Forelimb muscle (tissue), 1 donor: ENCODE measurements at regions not wholly inside any gene's neighbourhood (a gene's known extent, or its start where the extent isn't known, plus 50 kb on each side); places are given as distances from the start of the nearest gene placed in this dataset.
"Not testable (repeated sequence)": the region's sequence is repeated elsewhere in the genome, so short reads cannot be mapped to it uniquely, and the experiment has no call there.

Experiments used
- DNase-seq: peaks from one replicate; pipeline ENCODE4 v3.0.0-alpha.2; 2013; ENCODE audit warnings: low read depth

DNA sequence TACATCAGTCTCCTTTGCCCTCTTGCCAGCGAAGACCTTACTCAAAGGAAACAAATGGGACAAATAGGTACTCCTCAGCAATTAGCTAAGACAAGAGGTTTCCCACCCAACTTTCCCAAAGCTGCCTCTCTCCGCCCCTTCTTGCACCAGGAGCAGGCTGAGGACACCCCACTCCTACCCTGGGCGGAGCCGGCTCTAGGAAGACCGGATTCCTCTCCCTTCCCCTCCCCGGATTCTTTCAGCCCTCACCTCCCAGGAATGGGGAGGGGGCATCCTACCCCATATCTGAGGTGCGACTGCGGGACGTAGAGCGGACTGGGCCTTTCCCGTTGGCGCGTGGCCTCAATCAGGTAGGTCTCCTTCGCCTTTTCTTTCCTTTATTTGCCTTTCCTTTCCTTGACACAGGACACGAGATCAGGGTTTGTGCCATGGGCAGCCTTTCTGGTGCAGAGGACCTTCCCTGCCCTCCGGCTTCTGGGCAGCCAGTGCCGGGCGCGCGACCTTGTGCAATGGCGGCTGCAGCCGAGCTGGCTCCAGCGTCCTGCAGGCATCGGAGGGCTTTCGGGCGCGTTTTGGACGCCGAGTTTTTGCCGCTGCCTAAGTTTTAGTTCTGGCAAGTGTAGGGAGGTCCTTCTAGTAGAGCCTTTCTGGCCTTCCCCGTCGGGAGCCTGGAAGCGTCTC is 279.9 kb downstream of the PLS3 start:
- DNase-seq = not testable (repeated sequence)

DNA sequence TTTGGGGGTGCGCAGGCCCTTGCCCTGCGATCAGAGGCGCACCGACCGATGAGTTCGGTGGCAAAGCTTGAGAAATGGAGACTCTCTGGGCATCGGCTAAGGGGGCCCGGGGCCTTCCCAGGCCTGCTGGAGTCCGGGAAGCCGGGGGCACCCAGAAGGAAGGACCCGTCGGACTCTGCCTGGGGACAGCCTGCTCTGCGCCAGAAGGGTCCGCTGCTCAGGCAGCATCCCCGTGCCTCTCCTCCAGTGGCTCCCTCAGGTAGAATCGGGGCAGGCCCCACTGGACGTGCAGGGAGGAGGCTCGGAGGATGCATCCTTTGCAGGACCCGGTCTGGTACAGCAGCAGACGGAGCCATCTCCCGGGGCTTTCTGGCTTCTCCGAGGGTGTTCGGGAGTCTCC is 290.0 kb downstream of the PLS3 start:
- not testable (repeated sequence) for DNase-seq

DNA sequence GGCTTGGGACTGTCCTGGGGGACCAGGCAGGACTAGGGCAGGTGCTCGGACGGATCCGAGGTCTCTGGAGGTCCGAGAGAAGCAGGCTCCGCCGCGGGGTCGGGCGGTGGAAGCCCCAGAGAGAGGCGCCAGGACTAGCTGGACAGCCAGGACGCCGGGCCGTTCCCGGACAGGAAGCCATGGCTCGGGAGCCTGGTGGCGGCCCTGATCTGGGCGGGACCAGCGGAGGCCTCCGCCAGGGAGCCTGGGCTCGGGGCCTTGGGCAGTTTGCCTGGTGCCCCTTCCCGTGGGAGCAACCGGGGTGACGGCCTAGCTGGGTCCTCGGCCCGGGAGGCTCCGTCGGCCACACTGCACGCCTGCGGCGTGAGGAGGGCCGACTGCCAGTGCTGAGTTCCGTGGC is 292.3 kb downstream of the PLS3 start:
- not testable (repeated sequence) for DNase-seq

DNA sequence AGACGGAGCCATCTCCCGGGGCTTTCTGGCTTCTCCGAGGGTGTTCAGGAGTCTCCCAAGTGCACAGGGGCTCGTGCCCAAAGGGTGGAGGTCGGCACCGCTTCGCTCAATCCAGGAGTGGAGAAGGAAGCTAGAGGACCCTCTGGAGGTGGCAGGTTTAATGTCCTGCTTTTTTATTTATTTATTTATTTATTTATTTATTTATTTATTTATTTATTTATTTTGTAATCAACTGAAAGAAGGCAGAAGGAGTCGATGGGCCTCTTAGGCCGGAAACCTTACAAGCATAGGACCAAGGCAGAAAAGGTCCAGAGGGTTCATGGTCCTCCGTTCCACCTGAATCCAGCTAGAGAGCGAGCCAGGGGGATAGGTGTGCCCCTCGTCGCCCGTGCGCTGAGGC is 289.4 kb upstream of the AGTR2 start:
- not testable (repeated sequence) for DNase-seq

DNA sequence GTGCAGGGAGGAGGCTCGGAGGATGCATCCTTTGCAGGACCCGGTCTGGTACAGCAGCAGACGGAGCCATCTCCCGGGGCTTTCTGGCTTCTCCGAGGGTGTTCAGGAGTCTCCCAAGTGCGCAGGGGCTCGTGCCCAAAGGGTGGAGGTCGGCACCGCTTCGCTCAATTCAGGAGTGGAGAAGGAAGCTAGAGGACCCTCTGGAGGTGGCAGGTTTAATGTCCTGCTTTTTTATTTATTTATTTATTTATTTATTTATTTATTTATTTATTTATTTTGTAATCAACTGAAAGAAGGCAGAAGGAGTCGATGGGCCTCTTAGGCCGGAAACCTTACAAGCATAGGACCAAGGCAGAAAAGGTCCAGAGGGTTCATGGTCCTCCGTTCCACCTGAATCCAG is 286.4 kb upstream of the AGTR2 start:
- DNase-seq = not testable (repeated sequence)

DNA sequence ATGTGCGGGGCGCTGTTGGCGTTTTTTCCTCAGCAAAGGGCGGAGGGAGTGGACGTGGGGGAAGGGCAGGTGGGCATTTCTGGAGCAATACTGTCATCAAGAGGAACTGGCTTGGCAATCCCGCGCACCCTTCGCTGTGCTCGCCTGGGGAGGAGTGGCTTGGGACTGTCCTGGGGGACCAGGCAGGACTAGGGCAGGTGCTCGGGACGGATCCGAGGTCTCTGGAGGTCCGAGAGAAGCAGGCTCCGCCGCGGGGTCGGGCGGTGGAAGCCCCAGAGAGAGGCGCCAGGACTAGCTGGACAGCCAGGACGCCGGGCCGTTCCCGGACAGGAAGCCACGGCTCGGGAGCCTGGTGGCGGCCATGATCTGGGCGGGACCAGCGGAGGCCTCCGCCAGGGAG is 282.5 kb upstream of the AGTR2 start:
- not testable (repeated sequence) for DNase-seq

DNA sequence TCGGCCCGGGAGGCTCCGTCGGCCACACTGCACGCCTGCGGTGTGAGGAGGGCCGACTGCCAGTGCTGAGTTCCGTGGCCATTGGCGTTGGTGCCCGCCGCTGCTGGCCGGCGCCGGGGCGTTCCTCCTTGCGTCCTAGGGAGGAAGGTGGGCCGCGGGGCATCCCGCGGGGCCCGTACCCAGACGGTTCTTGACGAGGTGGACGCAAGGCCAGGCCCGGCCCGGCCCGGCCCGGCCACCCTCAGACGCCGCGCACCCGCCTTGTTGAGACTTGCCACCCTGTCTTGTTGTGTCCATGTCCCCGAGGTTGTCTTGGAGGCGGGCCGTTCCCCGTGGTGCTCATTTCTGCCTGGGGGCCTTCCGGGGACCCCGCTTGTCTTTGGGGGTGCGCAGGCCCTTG is 282.0 kb upstream of the AGTR2 start:
- DNase-seq = not testable (repeated sequence)

DNA sequence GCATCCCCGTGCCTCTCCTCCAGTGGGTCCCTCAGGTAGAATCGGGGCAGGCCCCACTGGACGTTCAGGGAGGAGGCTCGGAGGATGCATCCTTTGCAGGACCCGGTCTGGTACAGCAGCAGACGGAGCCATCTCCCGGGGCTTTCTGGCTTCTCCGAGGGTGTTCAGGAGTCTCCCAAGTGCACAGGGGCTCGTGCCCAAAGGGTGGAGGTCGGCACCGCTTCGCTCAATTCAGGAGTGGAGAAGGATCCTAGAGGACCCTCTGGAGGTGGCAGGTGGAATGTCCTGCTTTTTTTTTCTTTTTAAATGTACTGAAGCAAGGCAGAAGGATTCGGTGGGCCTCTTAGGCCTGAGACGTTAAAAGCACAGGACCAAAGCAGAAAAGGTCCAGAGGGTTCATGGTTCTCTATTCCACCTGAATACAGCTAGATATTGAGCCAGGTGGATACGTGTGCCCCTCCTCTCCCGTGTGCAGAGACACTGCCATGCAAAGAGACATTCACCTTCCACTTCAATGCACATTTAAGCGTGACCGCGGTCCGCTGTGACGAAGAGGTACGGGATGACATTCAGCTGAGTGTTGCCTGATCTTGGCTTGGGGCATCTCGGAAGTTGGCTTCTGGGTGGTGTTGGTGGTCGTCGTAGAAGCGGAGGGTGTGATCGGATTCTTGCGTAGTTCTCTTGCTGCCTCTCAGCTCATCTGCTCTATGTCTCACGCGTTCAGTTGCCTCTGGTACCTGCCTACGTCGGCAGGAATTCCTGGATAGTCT is 281.2 kb upstream of the AGTR2 start:
- no peak for DNase-seq

DNA sequence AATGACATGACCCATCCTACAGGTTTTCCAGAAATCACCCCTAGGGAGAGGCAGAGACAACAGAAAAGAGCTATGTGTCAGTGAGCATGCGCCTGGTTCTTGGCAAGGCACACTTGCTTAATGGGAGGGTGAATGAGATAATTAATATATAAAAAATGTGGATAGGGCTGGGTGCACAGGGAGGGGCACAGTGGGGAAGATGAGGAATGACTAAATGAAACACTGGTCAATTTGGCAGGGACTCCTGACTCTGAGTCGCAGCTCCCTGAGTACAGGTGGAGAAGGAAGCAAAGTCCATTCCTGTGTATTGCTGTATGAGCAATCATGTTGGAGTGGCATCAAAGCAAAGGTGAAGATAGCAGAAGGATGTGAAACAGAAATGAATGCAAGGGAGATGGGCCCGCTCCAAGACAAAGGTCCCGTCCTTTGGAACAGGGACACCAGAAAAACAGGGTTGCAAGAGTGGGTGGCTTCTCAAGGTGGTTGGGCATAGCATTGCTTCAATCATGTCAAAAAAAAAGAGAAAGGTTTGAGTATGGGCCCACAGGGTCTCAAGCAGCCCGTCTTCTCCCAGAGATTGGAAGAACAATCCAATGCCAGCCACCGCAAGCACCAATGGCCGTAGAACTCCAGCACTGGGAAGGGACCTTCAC is 278.4 kb upstream of the AGTR2 start:
- DNase-seq = no peak

DNA sequence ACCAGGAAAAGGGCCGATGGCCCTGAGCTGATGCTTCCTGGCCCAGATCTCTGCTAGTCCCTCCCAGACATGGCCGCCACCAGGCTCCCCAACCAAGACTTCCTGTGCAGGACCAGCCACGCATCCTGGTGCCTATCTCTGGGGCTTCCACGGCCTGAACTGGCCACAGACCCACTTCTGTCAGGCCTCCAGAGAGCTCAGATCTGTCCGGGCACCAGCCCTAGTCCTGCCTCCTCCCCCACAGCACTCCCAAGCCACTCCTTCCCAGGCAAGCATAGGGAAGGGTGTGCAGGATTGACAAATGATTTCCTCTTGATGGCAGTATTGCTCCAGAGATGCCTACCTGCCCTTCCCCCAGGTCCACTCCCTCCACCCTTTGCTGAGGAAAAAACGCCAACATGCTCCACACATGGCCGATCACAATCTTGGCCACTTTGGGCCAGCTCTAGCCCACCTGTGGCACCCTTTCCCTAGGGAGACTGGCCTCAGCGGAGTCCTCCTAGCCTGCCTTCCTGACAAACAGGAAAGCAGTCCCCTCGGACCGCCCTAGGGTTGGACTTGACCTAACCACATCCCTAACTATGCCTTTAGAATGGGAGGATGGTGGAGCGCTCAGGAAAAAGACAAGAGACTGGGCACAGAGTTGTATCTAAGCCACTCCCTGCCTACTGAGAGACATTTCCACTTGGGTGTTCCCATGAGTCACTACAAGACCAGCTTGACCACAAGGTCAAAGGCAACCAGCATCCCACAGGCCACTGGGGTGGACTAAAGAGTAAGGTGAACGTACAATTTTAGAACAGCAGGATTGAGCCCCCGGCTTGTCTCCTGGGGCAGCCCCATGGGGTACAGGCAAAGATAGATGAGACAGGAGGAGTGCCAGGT is 277.5 kb upstream of the AGTR2 start:
- DNase-seq = peak; percentile 32

DNA sequence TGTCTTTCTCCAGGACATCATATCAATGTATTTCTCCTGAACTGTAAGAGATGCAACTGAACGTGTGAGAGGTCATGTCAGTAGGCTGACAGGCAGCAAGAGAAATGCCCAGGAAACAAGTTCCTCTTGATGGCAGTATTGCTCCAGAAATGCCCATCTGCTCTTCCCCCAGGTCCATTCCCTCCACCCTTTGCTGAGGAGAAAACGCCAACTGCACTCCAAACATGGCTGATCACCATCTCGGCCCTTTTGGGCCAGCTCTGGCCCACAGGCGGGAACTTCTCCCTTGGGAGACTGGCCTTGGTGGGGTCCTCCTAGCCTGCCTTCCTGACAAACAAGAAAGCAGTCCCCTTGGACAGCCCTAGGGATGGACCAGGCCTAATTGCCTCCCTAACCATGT is 276.5 kb upstream of the AGTR2 start:
- DNase-seq = no peak

DNA sequence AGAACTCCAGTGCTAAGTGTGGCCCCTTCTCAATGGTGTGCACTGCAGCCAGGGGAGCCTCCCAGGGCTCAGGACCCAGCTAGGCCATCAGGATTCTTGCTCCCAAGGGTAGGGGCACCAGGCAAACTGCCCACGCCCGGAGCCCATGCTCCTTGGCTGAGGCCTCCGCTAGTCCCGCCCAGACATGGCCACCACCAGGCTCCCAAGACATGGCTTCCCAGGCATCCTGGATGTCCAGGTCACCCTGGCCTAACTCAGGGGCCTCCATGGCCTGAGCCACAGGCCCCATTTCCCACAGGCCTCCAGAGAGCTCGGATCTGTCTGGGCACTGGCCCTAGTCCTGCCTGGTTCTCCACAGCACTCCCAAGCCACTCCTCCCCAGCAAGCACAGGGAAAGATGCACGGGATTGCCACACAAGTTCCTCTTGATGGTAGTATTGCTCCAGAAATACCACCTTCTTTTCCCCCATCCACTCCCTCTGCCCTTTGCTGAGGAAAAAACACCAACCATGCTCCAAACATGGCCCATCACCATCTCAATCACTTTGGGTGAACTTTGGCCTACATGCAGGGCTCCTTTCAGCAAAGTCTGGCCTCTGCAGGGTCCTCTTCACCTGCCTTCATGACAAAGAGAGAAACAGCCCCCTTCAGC is 274.7 kb upstream of the AGTR2 start:
- DNase-seq = no peak

DNA sequence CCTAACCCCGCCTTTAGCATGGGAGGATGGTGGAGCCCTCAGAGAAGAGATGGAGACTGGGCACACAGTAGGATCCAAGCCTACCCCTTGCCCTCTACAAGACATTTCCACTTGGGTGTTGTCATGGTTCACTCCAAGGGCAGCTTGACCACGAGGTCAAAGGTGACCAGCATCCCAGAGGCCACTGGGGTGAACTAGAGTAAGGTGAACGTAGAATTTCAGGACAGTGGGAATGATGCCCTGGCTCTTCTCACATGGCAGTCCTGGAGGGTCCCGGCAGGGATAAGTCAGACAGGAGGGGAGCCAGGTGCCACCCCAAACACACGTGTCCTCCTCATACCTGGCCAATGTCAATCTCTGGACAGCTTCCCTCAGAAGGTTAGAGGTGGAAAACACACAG is 274.2 kb upstream of the AGTR2 start:
- DNase-seq = no peak

DNA sequence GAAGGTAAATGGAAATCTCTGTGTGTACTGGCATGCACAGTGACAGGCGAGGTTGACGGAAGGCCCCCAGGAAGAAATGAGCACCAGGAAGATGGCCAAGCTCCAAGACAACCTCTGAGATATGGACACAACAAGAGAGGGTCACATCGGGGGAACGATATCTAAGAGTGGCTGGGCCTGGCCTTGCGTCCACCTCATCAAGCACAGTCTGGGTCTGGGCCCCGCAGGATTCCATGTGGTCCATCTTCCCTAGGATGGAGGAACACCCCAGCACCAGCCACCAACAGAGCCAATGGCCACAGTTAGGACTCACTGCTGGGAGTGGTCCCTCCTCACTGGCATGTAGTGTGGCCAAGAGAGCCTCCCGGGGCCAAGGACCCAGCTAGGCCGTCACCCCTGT is 272.6 kb upstream of the AGTR2 start:
- no peak for DNase-seq

DNA sequence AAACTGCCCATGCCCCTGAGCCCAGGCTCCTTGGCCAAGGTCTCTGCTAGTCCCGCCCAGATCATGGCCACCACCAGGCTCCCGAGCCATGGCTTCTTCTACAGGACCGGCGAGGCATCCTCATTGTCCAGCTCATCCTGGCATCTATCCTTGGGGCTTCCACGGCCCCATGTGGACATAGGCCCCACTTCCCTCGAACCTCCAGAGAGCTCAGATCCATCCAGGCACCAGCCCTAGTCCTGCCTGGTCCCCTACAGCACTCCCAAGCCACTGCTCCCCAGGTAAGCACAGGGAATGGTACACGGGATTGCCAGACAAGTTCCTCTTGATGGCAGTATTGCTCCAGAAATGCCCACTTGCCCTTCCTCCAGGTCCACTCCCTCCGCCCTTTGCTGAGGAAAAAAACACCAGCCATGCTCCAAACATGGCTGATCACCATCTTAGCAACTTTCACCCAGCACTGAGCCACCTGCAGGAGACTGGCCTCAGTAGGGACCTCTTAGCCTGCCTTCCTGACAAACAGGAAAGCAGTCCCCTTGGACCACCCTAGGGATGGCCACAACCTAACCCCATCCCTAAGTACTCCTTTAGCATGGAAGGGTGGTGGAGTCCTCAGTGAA is 272.1 kb upstream of the AGTR2 start:
- peak; percentile 36 for DNase-seq

DNA sequence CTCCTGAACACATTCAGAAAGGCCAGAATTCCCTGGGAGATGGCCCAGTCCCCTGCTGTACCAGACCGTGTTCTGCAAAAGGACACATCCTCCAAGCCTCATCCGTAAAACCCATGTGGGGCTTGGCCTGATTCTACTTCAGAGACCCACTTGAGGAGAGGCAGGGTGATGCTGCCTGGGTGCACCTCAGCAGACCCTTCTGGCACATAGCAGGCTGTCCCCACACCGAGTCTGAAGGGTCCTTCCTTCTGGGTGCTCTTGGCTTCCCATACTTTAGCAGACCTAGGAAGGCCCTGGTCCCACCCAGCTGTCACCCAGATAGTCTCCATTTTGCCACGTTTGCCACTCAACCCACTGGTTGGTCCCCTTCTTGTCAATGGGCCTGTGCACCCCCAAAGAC is 270.1 kb upstream of the AGTR2 start:
- DNase-seq = no peak

DNA sequence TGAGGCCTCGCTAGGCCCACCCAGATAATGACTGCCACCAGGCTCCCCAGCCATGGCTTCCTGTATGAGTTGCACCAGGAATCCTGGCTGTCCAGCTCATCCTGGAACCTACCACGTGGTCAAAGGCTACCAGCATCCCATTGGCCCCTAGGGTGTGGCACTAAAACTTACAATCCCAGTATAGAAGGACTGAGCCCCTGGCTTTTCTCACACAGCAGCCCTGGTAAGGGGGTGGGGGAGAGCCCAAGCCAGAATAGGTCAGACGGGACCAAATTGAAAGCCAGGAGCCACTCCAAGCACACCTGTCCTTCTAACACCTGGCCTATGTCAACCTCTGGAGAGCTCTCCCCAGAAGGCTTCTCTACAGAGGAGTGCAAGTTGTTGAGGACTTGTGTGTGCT is 269.3 kb upstream of the AGTR2 start:
- no peak for DNase-seq

DNA sequence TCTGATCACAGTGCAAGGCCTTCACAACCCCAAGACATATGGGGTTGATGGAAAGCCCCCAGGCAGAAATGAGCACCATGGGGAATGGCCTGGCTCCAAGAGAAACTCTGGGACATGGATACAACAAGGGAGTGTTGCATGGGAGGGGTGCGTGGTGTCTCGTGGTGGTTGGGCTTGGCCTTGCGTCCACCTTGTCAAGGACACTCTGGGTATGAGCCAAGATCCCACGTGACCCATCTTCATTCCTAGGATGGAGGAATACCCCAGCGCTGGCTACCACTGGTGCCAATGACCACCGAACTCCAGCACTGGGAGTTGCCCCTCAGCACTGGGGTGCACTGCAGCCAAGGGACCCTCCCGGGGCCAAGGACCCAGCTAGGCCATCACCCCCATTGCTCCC is 267.5 kb upstream of the AGTR2 start:
- DNase-seq = no peak

DNA sequence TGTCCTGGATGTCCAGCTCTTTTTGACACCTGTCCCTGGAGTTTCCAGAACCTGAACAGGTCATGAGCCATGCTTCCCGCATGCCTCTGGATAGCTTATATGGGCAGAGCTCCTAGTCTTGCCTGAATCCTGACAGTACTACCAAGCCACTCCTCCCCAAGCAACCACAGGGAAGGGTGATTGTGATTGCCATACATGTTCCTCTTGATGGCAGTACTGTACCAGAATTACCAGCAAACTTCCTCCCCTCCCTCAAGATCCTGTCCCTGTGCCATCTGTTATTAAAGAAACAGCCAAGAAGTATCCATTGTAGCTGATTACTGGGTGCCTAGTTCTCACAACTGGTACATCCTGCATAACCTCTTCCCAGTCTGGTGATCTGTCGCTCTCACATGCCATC is 264.3 kb upstream of the AGTR2 start:
- no peak for DNase-seq

DNA sequence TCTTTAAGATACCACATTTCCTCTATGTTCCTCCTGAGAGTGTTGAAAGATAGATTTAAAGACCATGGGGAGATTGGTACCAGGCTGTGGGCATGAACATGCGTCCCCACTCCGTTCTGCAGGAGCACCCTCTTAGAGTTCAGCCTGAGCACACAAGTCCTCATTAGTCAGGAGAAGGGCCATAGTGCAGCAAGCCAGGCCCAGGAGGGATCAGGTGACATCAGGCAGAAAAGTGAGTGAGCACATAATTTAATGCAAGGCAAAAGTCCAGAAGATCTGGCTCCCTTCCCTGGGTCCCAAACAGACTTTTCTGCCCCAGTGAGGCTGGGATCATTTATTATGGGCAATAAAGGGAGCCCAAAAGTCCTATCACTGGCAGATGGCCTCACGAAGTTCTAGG is 263.7 kb upstream of the AGTR2 start:
- DNase-seq = no peak

DNA sequence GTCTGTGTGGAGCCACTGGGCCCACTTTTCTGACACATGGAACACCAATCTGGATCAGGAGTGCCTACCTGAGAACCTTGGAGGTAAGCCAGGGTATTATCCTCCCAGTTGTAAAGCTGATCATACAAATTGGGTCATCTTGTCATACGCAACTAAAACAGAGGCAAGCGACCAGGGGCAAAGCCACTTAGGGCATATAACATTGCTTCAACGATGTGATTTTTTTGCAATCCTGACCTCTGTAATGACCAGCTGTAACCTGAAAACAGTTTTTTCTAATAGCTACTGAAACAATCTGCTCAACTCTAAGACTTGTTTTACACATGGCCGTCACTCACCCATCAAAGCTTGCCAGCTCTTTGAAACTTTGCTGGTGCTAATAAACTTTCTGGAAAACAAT is 261.5 kb upstream of the AGTR2 start:
- DNase-seq = no peak
